ENCODE measurements at regions not wholly inside any gene's neighbourhood (a gene's known extent, or its start where the extent isn't known, plus 50 kb on each side); places are given as distances from the start of the nearest gene placed in this dataset.
"Not testable (repeated sequence)": the region's sequence is repeated elsewhere in the genome, so short reads cannot be mapped to it uniquely, and the experiment has no call there.

GRCh38 chr18:39184176-39184575 lies 1618.6 kb upstream of the CELF4 start:
- DNase-seq (ENCODE audit: low spot score), result no peak

- no peak for DNase-seq (ENCODE audit: low spot score)
Observed at GRCh38 chr18:39178166-39178565, 1612.6 kb upstream of the CELF4 start.

GRCh38 chr18:39172695-39173421 lies 1607.3 kb upstream of the CELF4 start:
- peak; percentile 11 for DNase-seq (ENCODE audit: low spot score)

GRCh38 chr18:39168723-39169122 lies 1603.1 kb upstream of the CELF4 start:
- DNase-seq (ENCODE audit: low spot score), result no peak

GRCh38 chr18:39167990-39168389 lies 1602.4 kb upstream of the CELF4 start:
- no peak for DNase-seq (ENCODE audit: low spot score)

- no peak for DNase-seq (ENCODE audit: low spot score)
Observed at GRCh38 chr18:39166776-39167175, 1601.2 kb upstream of the CELF4 start.

GRCh38 chr18:39162013-39162827 lies 1596.6 kb upstream of the CELF4 start:
- no peak for DNase-seq (ENCODE audit: low spot score)

GRCh38 chr18:39149211-39149806 lies 1583.7 kb upstream of the CELF4 start:
- DNase-seq (ENCODE audit: low spot score), result no peak

- DNase-seq (ENCODE audit: low spot score), result no peak
Observed at GRCh38 chr18:39134255-39134654, 1568.7 kb upstream of the CELF4 start.

- not testable (repeated sequence) for DNase-seq (ENCODE audit: low spot score)
Observed at GRCh38 chr18:39127538-39127937, 1561.9 kb upstream of the CELF4 start.

- DNase-seq (ENCODE audit: low spot score), result no peak
Observed at GRCh38 chr18:39113790-39114189, 1548.2 kb upstream of the CELF4 start.

GRCh38 chr18:39105104-39105503 lies 1539.5 kb upstream of the CELF4 start:
- no peak for DNase-seq (ENCODE audit: low spot score)

- no peak for DNase-seq (ENCODE audit: low spot score)
Observed at GRCh38 chr18:39072970-39073369, 1507.4 kb upstream of the CELF4 start.

GRCh38 chr18:39062426-39062825 lies 1496.8 kb upstream of the CELF4 start:
- no peak for DNase-seq (ENCODE audit: low spot score)

GRCh38 chr18:39058386-39059000 lies 1492.9 kb upstream of the CELF4 start:
- no peak for DNase-seq (ENCODE audit: low spot score)

GRCh38 chr18:39057423-39058064 lies 1491.9 kb upstream of the CELF4 start:
- peak; percentile 45 for DNase-seq (ENCODE audit: low spot score)

- no peak for DNase-seq (ENCODE audit: low spot score)
Observed at GRCh38 chr18:39053571-39053970, 1488.0 kb upstream of the CELF4 start.

- peak; percentile 44 for DNase-seq (ENCODE audit: low spot score)
Observed at GRCh38 chr18:39051013-39051412, 1485.4 kb upstream of the CELF4 start.

GRCh38 chr18:39039813-39040212 lies 1474.2 kb upstream of the CELF4 start:
- DNase-seq (ENCODE audit: low spot score), result no peak

GRCh38 chr18:39037925-39038324 lies 1472.3 kb upstream of the CELF4 start:
- DNase-seq (ENCODE audit: low spot score), result no peak

GRCh38 chr18:39033312-39033711 lies 1467.7 kb upstream of the CELF4 start:
- DNase-seq (ENCODE audit: low spot score), result no peak

GRCh38 chr18:39031647-39032046 lies 1466.0 kb upstream of the CELF4 start:
- DNase-seq (ENCODE audit: low spot score), result no peak
